Endothelial cell of umbilical vein (primary cell): ENCODE measurements at regions not wholly inside any gene's neighbourhood (a gene's known extent, or its start where the extent isn't known, plus 50 kb on each side); places are given as distances from the start of the nearest gene placed in this dataset.

ENCODE experiments used
- BruUV-seq: library from RNA; stranded (reverse); fragments of 400-500 nt; replicated peaks from 2 replicates; lab custom pipeline; 2021; lab: Mats Ljungman, UMichigan
- CTCF ChIA-PET: fragments of 300-600, 350-600 bp; sonication (Branson Sonifier 250); formaldehyde crosslinking; loops from one replicate; lab custom pipeline; 2021; ENCODE audit warnings: antibody characterized with exemption, inconsistent platforms; lab: Charles Lee
- POLR2A ChIA-PET: fragments of 300-600, 350-600 bp; sonication (Branson Sonifier 250); formaldehyde crosslinking; loops from one replicate; lab custom pipeline; 2021; ENCODE audit warnings: antibody characterized with exemption, inconsistent platforms; lab: Charles Lee
- DNase-seq: peaks from one replicate; pipeline ENCODE4 v3.0.0-alpha.2; 2011; ENCODE audit warnings: low read depth, low spot score
- FAIRE-seq: peaks from 2 replicates; lab custom pipeline; 2011; peaks lifted over from hg19 to GRCh38; lab: Jason Lieb, UNC
- H2AFZ ChIP-seq: 2 replicates; pipeline ENCODE4 v1.6.0; 2012; ENCODE audit warnings: low read depth, low read length, control low read depth, inconsistent platforms
- H3K27ac ChIP-seq: 2 replicates; pipeline ENCODE4 v1.5.1; 2011; ENCODE audit warnings: low read depth, mild to moderate bottlenecking, control low read depth, low read length, moderate library complexity; ENCODE audit not compliant: insufficient read depth
- H3K27me3 ChIP-seq, 2 experiments: 2 replicates each; pipeline versions ENCODE4 v1.6.0 to v1.6.1; 2011; ENCODE audit warnings: low read length in 2 of 2, mixed read lengths in 1 of 2; ENCODE audit not compliant: control insufficient read depth in 2 of 2, insufficient read depth in 2 of 2
- H3K36me3 ChIP-seq, 2 experiments: 2 replicates in 1 of 2; 3 replicates in 1 of 2; pipeline ENCODE4 v1.5.1; 2011; ENCODE audit warnings: low read length in 2 of 2, mild to moderate bottlenecking in 1 of 2, moderate library complexity in 1 of 2; ENCODE audit not compliant: control insufficient read depth in 2 of 2, insufficient read depth in 2 of 2; ENCODE audit errors: extremely low read depth in 1 of 2
- H3K4me1 ChIP-seq: 3 replicates; pipeline ENCODE4 v1.5.1; 2011; ENCODE audit warnings: mild to moderate bottlenecking, low read length; ENCODE audit not compliant: control insufficient read depth, insufficient read depth; ENCODE audit errors: extremely low read depth
- H3K4me2 ChIP-seq: 2 replicates; pipeline ENCODE4 v1.6.1; 2011; ENCODE audit warnings: low read length, control low read depth, mixed read lengths; ENCODE audit not compliant: insufficient read depth
- H3K4me3 ChIP-seq, 3 experiments: fragments of 200-600 bp in 1 of 3; sonication (generic), shearing (Covaris generic) in 1 of 3; replicated peaks in 1 of 3; 2 replicates each; pipeline ENCODE4 v1.5.1; 2011 to 2016; ENCODE audit warnings: control low read depth in 3 of 3, low read length in 3 of 3, mild to moderate bottlenecking in 2 of 3, inconsistent platforms in 1 of 3, low read depth in 1 of 3, moderate library complexity in 1 of 3; ENCODE audit not compliant: insufficient read depth in 1 of 3
- H3K79me2 ChIP-seq: 2 replicates; pipeline ENCODE4 v1.6.0; 2012; ENCODE audit warnings: low read length, inconsistent platforms; ENCODE audit not compliant: control insufficient read depth, insufficient read depth
- H3K9ac ChIP-seq: replicated peaks from 2 replicates; pipeline ENCODE3; 2011; ENCODE audit warnings: low read length, control low read depth; ENCODE audit not compliant: insufficient read depth; ENCODE audit errors: extremely low read depth
- H3K9me1 ChIP-seq: replicated peaks from 3 replicates; pipeline ENCODE4 v1.6.0; 2011; ENCODE audit warnings: mild to moderate bottlenecking, low read length; ENCODE audit not compliant: control insufficient read depth, insufficient read depth; ENCODE audit errors: extremely low read depth
- H3K9me3 ChIP-seq: replicated peaks from 2 replicates; pipeline ENCODE4 v1.5.1; 2012; ENCODE audit warnings: low read length, inconsistent platforms; ENCODE audit not compliant: control insufficient read depth, insufficient read depth
- H4K20me1 ChIP-seq: replicated peaks from 2 replicates; pipeline ENCODE3; 2011; ENCODE audit warnings: mild to moderate bottlenecking, low read length; ENCODE audit not compliant: control insufficient read depth, insufficient read depth; ENCODE audit errors: extremely low read depth
- EZH2 ChIP-seq: IDR thresholded peaks from 2 replicates; pipeline ENCODE4 v1.6.1; 2012; ENCODE audit warnings: borderline replicate concordance, low read depth, mild to moderate bottlenecking, moderate library complexity, low read length, inconsistent platforms; ENCODE audit not compliant: severe bottlenecking
- FOS ChIP-seq: IDR thresholded peaks from 2 replicates; pipeline ENCODE4 v1.6.1; 2011; ENCODE audit warnings: mild to moderate bottlenecking, low read length, moderate library complexity, borderline replicate concordance; ENCODE audit not compliant: insufficient read depth
- GATA2 ChIP-seq: IDR thresholded peaks from 2 replicates; pipeline ENCODE4 v1.7.0; 2011; ENCODE audit warnings: low read depth, mild to moderate bottlenecking, moderate library complexity, mixed read lengths, low read length; ENCODE audit not compliant: insufficient read length, insufficient read depth
- JUN ChIP-seq: IDR thresholded peaks from 2 replicates; pipeline ENCODE4 v1.6.1; 2011; ENCODE audit warnings: borderline replicate concordance, low read depth; ENCODE audit not compliant: insufficient read length, insufficient read depth
- MAX ChIP-seq: IDR thresholded peaks from 2 replicates; pipeline ENCODE4 v1.6.1; 2011; ENCODE audit not compliant: insufficient read depth, insufficient read length
- MYC ChIP-seq: IDR thresholded peaks from one replicate; pipeline ENCODE4 v1.6.1; 2011; ENCODE audit warnings: mild to moderate bottlenecking, low read depth, low read length
- POLR2A ChIP-seq: IDR thresholded peaks from 2 replicates; pipeline ENCODE4 v1.6.1; 2012; ENCODE audit warnings: low read depth, mild to moderate bottlenecking, control low read depth, low read length
- POLR2AphosphoS5 ChIP-seq: IDR thresholded peaks from 2 replicates; pipeline ENCODE4 v1.6.1; 2012; ENCODE audit warnings: low read depth, mild to moderate bottlenecking, control low read depth, low read length, moderate library complexity; ENCODE audit not compliant: insufficient read depth
- dilution Hi-C: fragments of 300-500 bp; cut with MboI; formaldehyde crosslinking; loops from one replicate; pipeline ENCODE4 v1.15.0; 2019; ENCODE audit warnings: low sequenced_read_pairs; ENCODE audit not compliant: extremely low pct_ligation_motif_present
- intact Hi-C: fragments of 100-400 bp; cut with micrococcal nuclease; formaldehyde crosslinking; loops from one replicate; pipeline ENCODE4 v1.10.0; 2022
- TF ChIP-seq, protein P1 (sequence below), 2 donors: IDR thresholded peaks; 1 replicate in 1 of 2; 2 replicates in 1 of 2; pipeline ENCODE4 v1.5.1; 2011; ENCODE audit warnings: low read length in 2 of 2, mild to moderate bottlenecking in 2 of 2, moderate library complexity in 2 of 2, control low read depth in 1 of 2, inconsistent platforms in 1 of 2, low read depth in 1 of 2; ENCODE audit not compliant: insufficient read depth in 1 of 2; ENCODE audit errors: extremely low read depth in 1 of 2

GRCh38 chr6:11294228-11294627 lies 61.8 kb upstream of the NEDD9 start:
- BruUV-seq = no TSS peak
- Histone ChIP-seq H3K4me2 (no peak overlapping the region), H3K4me3 (no peak overlapping the region), H3K27me3 (no peaks in the 10 kb centered on the region), H4K20me1 (no peaks in the 10 kb centered on the region), H3K27ac (no peak overlapping the region), H3K79me2 (no peaks in the 10 kb centered on the region), H3K4me1 (peaks cover 4% of the 10 kb centered on the region), H2AFZ (no peak overlapping the region), H3K36me3 (no peaks in the 10 kb centered on the region), H3K9me1 (no peaks in the 10 kb centered on the region), H3K9me3 (no peaks in the 10 kb centered on the region), H3K9ac (no peak overlapping the region)
- dilution Hi-C loops = no loop called here
- intact Hi-C loops = no loop called here
- DNase-seq (no peak), FAIRE-seq (no peak)
- TF ChIP-seq MAX = no peak
- no peak for TF ChIP-seq MYC
- TF ChIP-seq POLR2AphosphoS5 = no peak
- no peak for TF ChIP-seq EZH2
- no peak for TF ChIP-seq JUN
- TF ChIP-seq, protein P1, sequence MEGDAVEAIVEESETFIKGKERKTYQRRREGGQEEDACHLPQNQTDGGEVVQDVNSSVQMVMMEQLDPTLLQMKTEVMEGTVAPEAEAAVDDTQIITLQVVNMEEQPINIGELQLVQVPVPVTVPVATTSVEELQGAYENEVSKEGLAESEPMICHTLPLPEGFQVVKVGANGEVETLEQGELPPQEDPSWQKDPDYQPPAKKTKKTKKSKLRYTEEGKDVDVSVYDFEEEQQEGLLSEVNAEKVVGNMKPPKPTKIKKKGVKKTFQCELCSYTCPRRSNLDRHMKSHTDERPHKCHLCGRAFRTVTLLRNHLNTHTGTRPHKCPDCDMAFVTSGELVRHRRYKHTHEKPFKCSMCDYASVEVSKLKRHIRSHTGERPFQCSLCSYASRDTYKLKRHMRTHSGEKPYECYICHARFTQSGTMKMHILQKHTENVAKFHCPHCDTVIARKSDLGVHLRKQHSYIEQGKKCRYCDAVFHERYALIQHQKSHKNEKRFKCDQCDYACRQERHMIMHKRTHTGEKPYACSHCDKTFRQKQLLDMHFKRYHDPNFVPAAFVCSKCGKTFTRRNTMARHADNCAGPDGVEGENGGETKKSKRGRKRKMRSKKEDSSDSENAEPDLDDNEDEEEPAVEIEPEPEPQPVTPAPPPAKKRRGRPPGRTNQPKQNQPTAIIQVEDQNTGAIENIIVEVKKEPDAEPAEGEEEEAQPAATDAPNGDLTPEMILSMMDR (IDR thresholded peaks at IDR 0.05; ENCODE audit: extremely low read depth in 1 of 2, insufficient read depth in 1 of 2, low read depth in 1 of 2, low read length in 2 of 2) = no peak
- no peak for TF ChIP-seq GATA2
- TF ChIP-seq POLR2A = no peak
- TF ChIP-seq FOS = no peak
- ChIA-PET POLR2A (no interaction called here), CTCF (no interaction called here)
